ENCODE measurements at regions not wholly inside any gene's neighbourhood (a gene's known extent, or its start where the extent isn't known, plus 50 kb on each side); places are given as distances from the start of the nearest gene placed in this dataset.

DNA sequence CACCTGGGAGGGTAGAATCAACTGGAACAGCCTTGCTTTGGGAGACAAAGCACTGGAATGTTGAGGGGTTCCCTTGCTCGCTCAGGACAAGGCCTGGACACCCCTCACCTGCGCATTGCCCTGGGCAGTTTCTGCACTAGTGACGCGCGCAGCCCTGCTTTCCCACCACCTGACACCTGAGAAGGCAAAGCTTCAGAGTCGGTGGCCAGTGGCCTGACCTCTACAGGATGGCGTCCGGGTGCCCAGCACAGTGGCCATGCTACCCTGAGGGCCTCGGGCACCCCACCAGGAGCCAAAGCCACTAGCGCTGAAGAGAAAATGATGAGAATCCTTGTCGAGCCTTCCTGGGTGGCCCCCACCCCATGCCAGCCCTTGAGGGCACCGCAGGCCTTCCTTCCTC, 161.3 kb downstream of the OLFM1 start:
- DNase-seq (ENCODE audit: low spot score), result no peak
- Mint-ChIP-seq H3K36me3 (ENCODE audit: low read depth, unreplicated experiment) (no peaks in the 10 kb centered on the region), H3K27me3 (ENCODE audit: unreplicated experiment) (peaks cover 21% of the 10 kb centered on the region), H3K9me3 (ENCODE audit: unreplicated experiment) (no peaks in the 10 kb centered on the region), H3K4me3 (ENCODE audit: unreplicated experiment) (no peak overlapping the region), H3K4me1 (ENCODE audit: unreplicated experiment) (no peaks in the 10 kb centered on the region), H3K27ac (ENCODE audit: unreplicated experiment) (no peak overlapping the region)
- TF ChIP-seq, protein P1, sequence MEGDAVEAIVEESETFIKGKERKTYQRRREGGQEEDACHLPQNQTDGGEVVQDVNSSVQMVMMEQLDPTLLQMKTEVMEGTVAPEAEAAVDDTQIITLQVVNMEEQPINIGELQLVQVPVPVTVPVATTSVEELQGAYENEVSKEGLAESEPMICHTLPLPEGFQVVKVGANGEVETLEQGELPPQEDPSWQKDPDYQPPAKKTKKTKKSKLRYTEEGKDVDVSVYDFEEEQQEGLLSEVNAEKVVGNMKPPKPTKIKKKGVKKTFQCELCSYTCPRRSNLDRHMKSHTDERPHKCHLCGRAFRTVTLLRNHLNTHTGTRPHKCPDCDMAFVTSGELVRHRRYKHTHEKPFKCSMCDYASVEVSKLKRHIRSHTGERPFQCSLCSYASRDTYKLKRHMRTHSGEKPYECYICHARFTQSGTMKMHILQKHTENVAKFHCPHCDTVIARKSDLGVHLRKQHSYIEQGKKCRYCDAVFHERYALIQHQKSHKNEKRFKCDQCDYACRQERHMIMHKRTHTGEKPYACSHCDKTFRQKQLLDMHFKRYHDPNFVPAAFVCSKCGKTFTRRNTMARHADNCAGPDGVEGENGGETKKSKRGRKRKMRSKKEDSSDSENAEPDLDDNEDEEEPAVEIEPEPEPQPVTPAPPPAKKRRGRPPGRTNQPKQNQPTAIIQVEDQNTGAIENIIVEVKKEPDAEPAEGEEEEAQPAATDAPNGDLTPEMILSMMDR (IDR thresholded peaks at IDR 0.05; ENCODE audit: unreplicated experiment), result no peak

DNA sequence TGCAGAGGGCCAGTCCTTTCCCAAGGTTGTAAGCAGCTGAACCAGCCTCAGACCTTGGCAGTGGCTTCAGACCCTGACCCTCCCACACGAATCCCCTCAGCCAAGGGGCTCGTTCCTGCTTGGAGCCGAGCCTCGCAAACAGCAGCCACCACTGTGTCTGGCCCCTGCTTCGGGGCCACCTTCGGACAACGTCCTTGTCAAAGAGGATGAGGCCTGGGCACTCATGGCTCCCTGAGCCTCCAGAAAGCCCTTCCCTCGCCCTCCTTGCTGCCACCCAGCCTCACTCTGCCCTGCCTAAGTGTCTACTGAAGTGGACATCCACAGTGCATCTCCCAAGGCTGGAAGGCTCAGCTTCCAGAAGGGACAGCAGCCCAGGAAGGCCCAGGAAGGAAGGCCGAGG, 161.7 kb downstream of the OLFM1 start:
- Mint-ChIP-seq H3K4me1 (ENCODE audit: unreplicated experiment) (no peaks in the 10 kb centered on the region), H3K36me3 (ENCODE audit: low read depth, unreplicated experiment) (no peaks in the 10 kb centered on the region), H3K4me3 (ENCODE audit: unreplicated experiment) (no peak overlapping the region), H3K27ac (ENCODE audit: unreplicated experiment) (no peak overlapping the region), H3K27me3 (ENCODE audit: unreplicated experiment) (peaks cover 21% of the 10 kb centered on the region), H3K9me3 (ENCODE audit: unreplicated experiment) (no peaks in the 10 kb centered on the region)
- DNase-seq (ENCODE audit: low spot score), result no peak
- TF ChIP-seq, protein P1 (IDR thresholded peaks at IDR 0.05; ENCODE audit: unreplicated experiment), result no peak

DNA sequence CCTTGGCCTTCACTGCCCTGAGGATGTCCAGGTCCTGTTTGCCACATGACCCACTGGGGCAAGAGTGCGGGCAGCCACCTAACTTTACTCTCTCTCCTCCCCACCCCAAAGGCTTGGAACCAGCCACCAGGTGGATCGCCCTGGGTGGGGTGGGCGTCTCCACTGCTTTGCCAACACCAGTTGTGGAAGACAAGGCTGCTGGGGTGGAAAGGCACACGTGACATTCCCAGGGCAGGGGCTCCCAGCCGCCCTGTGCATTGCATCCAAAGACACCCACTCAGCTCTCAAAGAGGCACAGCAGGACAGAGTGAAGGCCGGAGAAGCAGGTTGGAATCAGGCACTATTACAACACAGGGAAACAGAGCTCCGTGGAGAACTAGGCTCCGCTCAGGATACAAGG, 162.2 kb downstream of the OLFM1 start:
- Mint-ChIP-seq H3K27me3 (ENCODE audit: unreplicated experiment) (peaks cover 21% of the 10 kb centered on the region), H3K4me3 (ENCODE audit: unreplicated experiment) (no peak overlapping the region), H3K4me1 (ENCODE audit: unreplicated experiment) (no peaks in the 10 kb centered on the region)

DNA sequence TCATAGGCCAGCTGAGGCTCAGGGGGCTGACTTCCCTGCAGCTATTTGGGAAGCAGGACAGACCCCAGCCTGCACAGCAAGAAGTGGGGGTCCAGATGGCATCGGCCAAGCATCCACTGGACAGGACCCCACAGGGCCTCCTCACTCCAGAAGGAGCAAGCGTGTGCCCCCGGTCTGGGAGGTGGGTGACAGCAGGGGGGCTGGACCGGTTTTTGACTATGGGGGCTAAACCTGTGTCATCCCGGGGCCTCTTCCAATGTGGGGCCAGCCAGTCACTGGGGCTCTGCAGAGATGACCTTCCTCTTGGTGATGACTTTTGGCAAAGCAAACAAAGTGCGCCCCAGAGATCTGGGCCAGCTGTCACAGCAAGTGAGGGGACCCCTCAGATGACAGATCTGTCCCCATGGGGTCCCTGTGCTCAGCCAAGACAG, 163.9 kb downstream of the OLFM1 start:
- Mint-ChIP-seq H3K27ac (ENCODE audit: unreplicated experiment) (no peak overlapping the region), H3K4me3 (ENCODE audit: unreplicated experiment) (no peak overlapping the region), H3K9me3 (ENCODE audit: unreplicated experiment) (no peaks in the 10 kb centered on the region), H3K27me3 (ENCODE audit: unreplicated experiment) (peaks cover 15% of the 10 kb centered on the region), H3K36me3 (ENCODE audit: low read depth, unreplicated experiment) (no peaks in the 10 kb centered on the region), H3K4me1 (ENCODE audit: unreplicated experiment) (no peaks in the 10 kb centered on the region)
- DNase-seq (ENCODE audit: low spot score), result no peak
- TF ChIP-seq, protein P1 (IDR thresholded peaks at IDR 0.05; ENCODE audit: unreplicated experiment), result no peak

More for the DNA sequence above, 162.2 kb downstream of the OLFM1 start:
- TF ChIP-seq, protein P1 (IDR thresholded peaks at IDR 0.05; ENCODE audit: unreplicated experiment), result no peak
- Mint-ChIP-seq H3K9me3 (ENCODE audit: unreplicated experiment) (no peaks in the 10 kb centered on the region), H3K36me3 (ENCODE audit: low read depth, unreplicated experiment) (no peaks in the 10 kb centered on the region), H3K27ac (ENCODE audit: unreplicated experiment) (no peak overlapping the region)
- DNase-seq (ENCODE audit: low spot score), result no peak

- Mint-ChIP-seq H3K4me1 (ENCODE audit: unreplicated experiment) (no peaks in the 10 kb centered on the region), H3K27ac (ENCODE audit: unreplicated experiment) (no peak overlapping the region), H3K9me3 (ENCODE audit: unreplicated experiment) (no peaks in the 10 kb centered on the region), H3K4me3 (ENCODE audit: unreplicated experiment) (no peak overlapping the region), H3K27me3 (ENCODE audit: unreplicated experiment) (peaks cover 14% of the 10 kb centered on the region), H3K36me3 (ENCODE audit: low read depth, unreplicated experiment) (no peaks in the 10 kb centered on the region)
- no peak for DNase-seq (ENCODE audit: low spot score)
- TF ChIP-seq, protein P1 (IDR thresholded peaks at IDR 0.05; ENCODE audit: unreplicated experiment), result no peak
These were observed 164.7 kb downstream of the OLFM1 start for GRCh38 chr9:135251996-135252760.
